Keratinocyte (primary cell): ENCODE measurements at regions not wholly inside any gene's neighbourhood (a gene's known extent, or its start where the extent isn't known, plus 50 kb on each side); places are given as distances from the start of the nearest gene placed in this dataset.

Experiments used
- DNase-seq: peaks from one replicate; pipeline ENCODE4 v3.0.0-alpha.2; 2011; ENCODE audit warnings: low read depth, missing footprints, low spot score
- FAIRE-seq: peaks from 2 replicates; lab custom pipeline; 2011; peaks lifted over from hg19 to GRCh38; lab: Jason Lieb, UNC
- H2AFZ ChIP-seq: 2 replicates; pipeline ENCODE4 v1.6.0; 2012; ENCODE audit warnings: low read length, control low read depth, inconsistent platforms; ENCODE audit not compliant: control insufficient read depth
- H3K27ac ChIP-seq: 2 replicates; pipeline ENCODE4 v1.5.1; 2011; ENCODE audit warnings: low read length; ENCODE audit not compliant: control insufficient read depth, insufficient read depth
- H3K27me3 ChIP-seq: 3 replicates; pipeline ENCODE4 v1.6.0; 2011; ENCODE audit warnings: low read length; ENCODE audit not compliant: control insufficient read depth, insufficient read depth; ENCODE audit errors: extremely low read depth
- H3K36me3 ChIP-seq, 2 experiments: 2 replicates in 1 of 2; 3 replicates in 1 of 2; pipeline ENCODE4 v1.5.1; 2011; ENCODE audit warnings: low read length in 2 of 2, mild to moderate bottlenecking in 1 of 2; ENCODE audit not compliant: control insufficient read depth in 2 of 2, insufficient read depth in 2 of 2; ENCODE audit errors: extremely low read depth in 1 of 2
- H3K4me1 ChIP-seq: 3 replicates; pipeline ENCODE4 v1.5.1; 2011; ENCODE audit warnings: low read length; ENCODE audit not compliant: control insufficient read depth, insufficient read depth; ENCODE audit errors: extremely low read depth
- H3K4me2 ChIP-seq: 3 replicates; pipeline ENCODE4 v1.6.0; 2011; ENCODE audit warnings: low read depth, low read length; ENCODE audit not compliant: control insufficient read depth, insufficient read depth; ENCODE audit errors: extremely low read depth
- H3K4me3 ChIP-seq, 3 experiments: fragments of 200-600 bp in 1 of 3; sonication (generic) in 1 of 3; 2 replicates in 2 of 3; 3 replicates in 1 of 3; pipeline ENCODE4 v1.5.1; 2011 to 2016; ENCODE audit warnings: low read length in 3 of 3, mild to moderate bottlenecking in 3 of 3, control low read depth in 2 of 3, inconsistent platforms in 1 of 3, low read depth in 1 of 3, mixed read lengths in 1 of 3, mixed run types in 1 of 3, moderate library complexity in 1 of 3; ENCODE audit not compliant: control insufficient read depth in 2 of 3, insufficient read depth in 2 of 3; ENCODE audit errors: extremely low read depth in 1 of 3
- H3K79me2 ChIP-seq: 2 replicates; pipeline ENCODE4 v1.6.0; 2012; ENCODE audit warnings: low read length; ENCODE audit not compliant: control insufficient read depth, insufficient read depth
- H3K9ac ChIP-seq: 3 replicates; pipeline ENCODE4 v1.6.0; 2011; ENCODE audit warnings: low read length; ENCODE audit not compliant: control insufficient read depth, insufficient read depth; ENCODE audit errors: extremely low read depth
- H3K9me1 ChIP-seq: 3 replicates; pipeline ENCODE4 v1.6.0; 2011; ENCODE audit warnings: low read length; ENCODE audit not compliant: control insufficient read depth, insufficient read depth; ENCODE audit errors: extremely low read depth
- H3K9me3 ChIP-seq: 2 replicates; pipeline ENCODE4 v1.5.1; 2012; ENCODE audit warnings: low read depth, low read length; ENCODE audit not compliant: control insufficient read depth
- H4K20me1 ChIP-seq: 3 replicates; pipeline ENCODE4 v1.6.0; 2011; ENCODE audit warnings: low read length; ENCODE audit not compliant: control insufficient read depth, insufficient read depth; ENCODE audit errors: extremely low read depth
- EZH2 ChIP-seq: IDR thresholded peaks from one replicate; pipeline ENCODE4 v1.6.1; 2012; ENCODE audit warnings: inconsistent platforms, mild to moderate bottlenecking, low read length, moderate library complexity
- dilution Hi-C: fragments of 300-500 bp; cut with MboI; formaldehyde crosslinking; loops from one replicate; pipeline ENCODE4 v1.7.0; 2020; ENCODE audit warnings: low sequenced_read_pairs; ENCODE audit not compliant: extremely low pct_ligation_motif_present
- TF ChIP-seq, protein P1 (sequence below), 3 experiments: IDR thresholded peaks in 1 of 3; conservative IDR thresholded peaks in 1 of 3; optimal IDR thresholded peaks in 1 of 3; 2 replicates in 2 of 3; 3 replicates in 1 of 3; pipeline versions ENCODE3 to v1.5.1; 2011; ENCODE audit warnings: low read length in 3 of 3, mild to moderate bottlenecking in 3 of 3, moderate library complexity in 2 of 3, control low read depth in 1 of 3, inconsistent platforms in 1 of 3; ENCODE audit not compliant: insufficient read depth in 2 of 3; ENCODE audit errors: extremely low read depth in 1 of 3

DNA sequence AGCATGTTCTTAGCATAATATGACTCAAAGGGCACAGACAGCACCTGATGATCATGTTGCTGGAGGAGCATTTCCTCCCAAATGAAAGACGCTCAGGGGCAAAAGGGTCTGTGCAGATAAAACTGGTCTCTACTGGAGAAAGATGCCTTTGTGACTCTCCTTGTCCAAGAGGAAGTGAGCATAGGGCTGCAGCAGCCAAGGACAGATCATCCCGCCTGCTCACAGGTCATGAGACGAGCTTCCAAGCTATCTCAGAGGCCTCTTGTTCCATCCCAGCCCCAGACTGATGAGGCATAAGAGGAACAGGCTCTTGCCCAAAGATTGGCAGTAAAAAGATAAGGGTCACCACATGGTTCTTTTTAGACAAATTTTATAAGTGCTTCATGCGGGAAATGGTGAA is 141.8 kb downstream of the KATNIP start:
- Histone ChIP-seq H2AFZ (no peak overlapping the region), H3K9me1 (no peaks in the 10 kb centered on the region), H3K9ac (no peak overlapping the region), H3K36me3 (no peaks in the 10 kb centered on the region), H3K4me2 (no peak overlapping the region), H3K4me3 (no peak overlapping the region), H3K79me2 (no peaks in the 10 kb centered on the region), H3K4me1 (no peaks in the 10 kb centered on the region), H3K27me3 (no peaks in the 10 kb centered on the region), H3K9me3 (no peaks in the 10 kb centered on the region), H4K20me1 (no peaks in the 10 kb centered on the region), H3K27ac (no peak overlapping the region)
- dilution Hi-C loops = no loop called here
- FAIRE-seq (no peak), DNase-seq (no peak)
- TF ChIP-seq, protein P1, sequence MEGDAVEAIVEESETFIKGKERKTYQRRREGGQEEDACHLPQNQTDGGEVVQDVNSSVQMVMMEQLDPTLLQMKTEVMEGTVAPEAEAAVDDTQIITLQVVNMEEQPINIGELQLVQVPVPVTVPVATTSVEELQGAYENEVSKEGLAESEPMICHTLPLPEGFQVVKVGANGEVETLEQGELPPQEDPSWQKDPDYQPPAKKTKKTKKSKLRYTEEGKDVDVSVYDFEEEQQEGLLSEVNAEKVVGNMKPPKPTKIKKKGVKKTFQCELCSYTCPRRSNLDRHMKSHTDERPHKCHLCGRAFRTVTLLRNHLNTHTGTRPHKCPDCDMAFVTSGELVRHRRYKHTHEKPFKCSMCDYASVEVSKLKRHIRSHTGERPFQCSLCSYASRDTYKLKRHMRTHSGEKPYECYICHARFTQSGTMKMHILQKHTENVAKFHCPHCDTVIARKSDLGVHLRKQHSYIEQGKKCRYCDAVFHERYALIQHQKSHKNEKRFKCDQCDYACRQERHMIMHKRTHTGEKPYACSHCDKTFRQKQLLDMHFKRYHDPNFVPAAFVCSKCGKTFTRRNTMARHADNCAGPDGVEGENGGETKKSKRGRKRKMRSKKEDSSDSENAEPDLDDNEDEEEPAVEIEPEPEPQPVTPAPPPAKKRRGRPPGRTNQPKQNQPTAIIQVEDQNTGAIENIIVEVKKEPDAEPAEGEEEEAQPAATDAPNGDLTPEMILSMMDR (optimal IDR thresholded peaks at IDR 0.05 in 1 of 3, IDR thresholded peaks at IDR 0.05 in 1 of 3, conservative IDR thresholded peaks at IDR 0.05 in 1 of 3; ENCODE audit: extremely low read depth in 1 of 3, insufficient read depth in 2 of 3, low read length in 3 of 3) = no peak
- TF ChIP-seq EZH2 = no peak

DNA sequence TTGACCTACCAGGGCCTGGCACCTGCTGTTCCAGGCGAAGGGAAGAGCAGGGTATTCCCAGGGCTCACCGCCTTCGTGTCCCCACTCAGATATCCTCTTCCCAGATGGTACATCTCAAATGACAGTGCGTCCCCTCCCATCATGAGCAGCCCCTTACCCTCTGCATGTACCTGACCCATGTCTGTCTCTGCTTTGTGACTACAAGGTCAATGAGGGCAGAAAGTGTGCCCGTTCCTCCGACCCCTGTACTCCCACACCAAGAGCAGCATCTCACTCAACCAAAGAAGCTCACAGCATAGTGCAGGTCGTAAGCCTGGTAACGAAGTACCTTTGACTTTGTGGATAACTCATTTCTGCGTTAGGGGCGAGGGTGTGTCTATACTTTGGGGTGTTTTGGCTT is 142.6 kb downstream of the KATNIP start:
- Histone ChIP-seq H3K27me3 (no peaks in the 10 kb centered on the region), H3K9ac (no peak overlapping the region), H3K9me1 (no peaks in the 10 kb centered on the region), H3K36me3 (no peaks in the 10 kb centered on the region), H3K4me3 (no peak overlapping the region), H4K20me1 (no peaks in the 10 kb centered on the region), H3K4me1 (no peaks in the 10 kb centered on the region), H3K27ac (no peak overlapping the region), H3K9me3 (no peaks in the 10 kb centered on the region), H2AFZ (no peak overlapping the region), H3K79me2 (no peaks in the 10 kb centered on the region), H3K4me2 (no peak overlapping the region)
- DNase-seq = no peak
- dilution Hi-C loops = no loop called here
- no peak for FAIRE-seq
- no peak for TF ChIP-seq EZH2
- TF ChIP-seq, protein P1 (optimal IDR thresholded peaks at IDR 0.05 in 1 of 3, IDR thresholded peaks at IDR 0.05 in 1 of 3, conservative IDR thresholded peaks at IDR 0.05 in 1 of 3; ENCODE audit: extremely low read depth in 1 of 3, insufficient read depth in 2 of 3, low read length in 3 of 3) = no peak
